Keratinocyte (primary cell): ENCODE measurements at regions not wholly inside any gene's neighbourhood (a gene's known extent, or its start where the extent isn't known, plus 50 kb on each side); places are given as distances from the start of the nearest gene placed in this dataset.

Source experiments
- DNase-seq: peaks from one replicate; pipeline ENCODE4 v3.0.0-alpha.2; 2011; ENCODE audit warnings: low read depth, missing footprints, low spot score
- FAIRE-seq: peaks from 2 replicates; lab custom pipeline; 2011; peaks lifted over from hg19 to GRCh38; lab: Jason Lieb, UNC
- H2AFZ ChIP-seq: 2 replicates; pipeline ENCODE4 v1.6.0; 2012; ENCODE audit warnings: low read length, control low read depth, inconsistent platforms; ENCODE audit not compliant: control insufficient read depth
- H3K27ac ChIP-seq: 2 replicates; pipeline ENCODE4 v1.5.1; 2011; ENCODE audit warnings: low read length; ENCODE audit not compliant: control insufficient read depth, insufficient read depth
- H3K27me3 ChIP-seq: 3 replicates; pipeline ENCODE4 v1.6.0; 2011; ENCODE audit warnings: low read length; ENCODE audit not compliant: control insufficient read depth, insufficient read depth; ENCODE audit errors: extremely low read depth
- H3K36me3 ChIP-seq, 2 experiments: 2 replicates in 1 of 2; 3 replicates in 1 of 2; pipeline ENCODE4 v1.5.1; 2011; ENCODE audit warnings: low read length in 2 of 2, mild to moderate bottlenecking in 1 of 2; ENCODE audit not compliant: control insufficient read depth in 2 of 2, insufficient read depth in 2 of 2; ENCODE audit errors: extremely low read depth in 1 of 2
- H3K4me1 ChIP-seq: 3 replicates; pipeline ENCODE4 v1.5.1; 2011; ENCODE audit warnings: low read length; ENCODE audit not compliant: control insufficient read depth, insufficient read depth; ENCODE audit errors: extremely low read depth
- H3K4me2 ChIP-seq: 3 replicates; pipeline ENCODE4 v1.6.0; 2011; ENCODE audit warnings: low read depth, low read length; ENCODE audit not compliant: control insufficient read depth, insufficient read depth; ENCODE audit errors: extremely low read depth
- H3K4me3 ChIP-seq, 3 experiments: fragments of 200-600 bp in 1 of 3; sonication (generic) in 1 of 3; 2 replicates in 2 of 3; 3 replicates in 1 of 3; pipeline ENCODE4 v1.5.1; 2011 to 2016; ENCODE audit warnings: low read length in 3 of 3, mild to moderate bottlenecking in 3 of 3, control low read depth in 2 of 3, inconsistent platforms in 1 of 3, low read depth in 1 of 3, mixed read lengths in 1 of 3, mixed run types in 1 of 3, moderate library complexity in 1 of 3; ENCODE audit not compliant: control insufficient read depth in 2 of 3, insufficient read depth in 2 of 3; ENCODE audit errors: extremely low read depth in 1 of 3
- H3K79me2 ChIP-seq: 2 replicates; pipeline ENCODE4 v1.6.0; 2012; ENCODE audit warnings: low read length; ENCODE audit not compliant: control insufficient read depth, insufficient read depth
- H3K9ac ChIP-seq: 3 replicates; pipeline ENCODE4 v1.6.0; 2011; ENCODE audit warnings: low read length; ENCODE audit not compliant: control insufficient read depth, insufficient read depth; ENCODE audit errors: extremely low read depth
- H3K9me1 ChIP-seq: 3 replicates; pipeline ENCODE4 v1.6.0; 2011; ENCODE audit warnings: low read length; ENCODE audit not compliant: control insufficient read depth, insufficient read depth; ENCODE audit errors: extremely low read depth
- H3K9me3 ChIP-seq: 2 replicates; pipeline ENCODE4 v1.5.1; 2012; ENCODE audit warnings: low read depth, low read length; ENCODE audit not compliant: control insufficient read depth
- H4K20me1 ChIP-seq: 3 replicates; pipeline ENCODE4 v1.6.0; 2011; ENCODE audit warnings: low read length; ENCODE audit not compliant: control insufficient read depth, insufficient read depth; ENCODE audit errors: extremely low read depth
- EZH2 ChIP-seq: IDR thresholded peaks from one replicate; pipeline ENCODE4 v1.6.1; 2012; ENCODE audit warnings: inconsistent platforms, mild to moderate bottlenecking, low read length, moderate library complexity
- dilution Hi-C: fragments of 300-500 bp; cut with MboI; formaldehyde crosslinking; loops from one replicate; pipeline ENCODE4 v1.7.0; 2020; ENCODE audit warnings: low sequenced_read_pairs; ENCODE audit not compliant: extremely low pct_ligation_motif_present
- TF ChIP-seq, protein P1 (sequence below), 3 experiments: IDR thresholded peaks in 1 of 3; conservative IDR thresholded peaks in 1 of 3; optimal IDR thresholded peaks in 1 of 3; 2 replicates in 2 of 3; 3 replicates in 1 of 3; pipeline versions ENCODE3 to v1.5.1; 2011; ENCODE audit warnings: low read length in 3 of 3, mild to moderate bottlenecking in 3 of 3, moderate library complexity in 2 of 3, control low read depth in 1 of 3, inconsistent platforms in 1 of 3; ENCODE audit not compliant: insufficient read depth in 2 of 3; ENCODE audit errors: extremely low read depth in 1 of 3

- no peaks in the 10 kb centered on the region for H4K20me1 ChIP-seq
- H3K4me2 ChIP-seq, result no peak overlapping the region
- H3K36me3 ChIP-seq, result no peaks in the 10 kb centered on the region
- TF ChIP-seq EZH2, result no peak
- TF ChIP-seq, protein P1, sequence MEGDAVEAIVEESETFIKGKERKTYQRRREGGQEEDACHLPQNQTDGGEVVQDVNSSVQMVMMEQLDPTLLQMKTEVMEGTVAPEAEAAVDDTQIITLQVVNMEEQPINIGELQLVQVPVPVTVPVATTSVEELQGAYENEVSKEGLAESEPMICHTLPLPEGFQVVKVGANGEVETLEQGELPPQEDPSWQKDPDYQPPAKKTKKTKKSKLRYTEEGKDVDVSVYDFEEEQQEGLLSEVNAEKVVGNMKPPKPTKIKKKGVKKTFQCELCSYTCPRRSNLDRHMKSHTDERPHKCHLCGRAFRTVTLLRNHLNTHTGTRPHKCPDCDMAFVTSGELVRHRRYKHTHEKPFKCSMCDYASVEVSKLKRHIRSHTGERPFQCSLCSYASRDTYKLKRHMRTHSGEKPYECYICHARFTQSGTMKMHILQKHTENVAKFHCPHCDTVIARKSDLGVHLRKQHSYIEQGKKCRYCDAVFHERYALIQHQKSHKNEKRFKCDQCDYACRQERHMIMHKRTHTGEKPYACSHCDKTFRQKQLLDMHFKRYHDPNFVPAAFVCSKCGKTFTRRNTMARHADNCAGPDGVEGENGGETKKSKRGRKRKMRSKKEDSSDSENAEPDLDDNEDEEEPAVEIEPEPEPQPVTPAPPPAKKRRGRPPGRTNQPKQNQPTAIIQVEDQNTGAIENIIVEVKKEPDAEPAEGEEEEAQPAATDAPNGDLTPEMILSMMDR (optimal IDR thresholded peaks at IDR 0.05 in 1 of 3, IDR thresholded peaks at IDR 0.05 in 1 of 3, conservative IDR thresholded peaks at IDR 0.05 in 1 of 3; ENCODE audit: extremely low read depth in 1 of 3, insufficient read depth in 2 of 3, low read length in 3 of 3), result no peak
- no peak overlapping the region for H3K27ac ChIP-seq
- no peaks in the 10 kb centered on the region for H3K9me1 ChIP-seq
- no peaks in the 10 kb centered on the region for H3K9me3 ChIP-seq
- no peak for FAIRE-seq
- no peak for DNase-seq
- no peak overlapping the region for H3K4me3 ChIP-seq
- no peaks in the 10 kb centered on the region for H3K4me1 ChIP-seq
- dilution Hi-C loops, result no loop called here
- no peak overlapping the region for H3K9ac ChIP-seq
- no peak overlapping the region for H2AFZ ChIP-seq
- no peaks in the 10 kb centered on the region for H3K27me3 ChIP-seq
- no peaks in the 10 kb centered on the region for H3K79me2 ChIP-seq
Observed at GRCh38 chr9:12253941-12254340, 439.2 kb upstream of the TYRP1 start.

GRCh38 chr9:12266758-12267157 lies 426.4 kb upstream of the TYRP1 start:
- no peak for DNase-seq

More at GRCh38 chr9:12266758-12267157, 426.4 kb upstream of the TYRP1 start:
- no peak for TF ChIP-seq EZH2
- TF ChIP-seq, protein P1 (optimal IDR thresholded peaks at IDR 0.05 in 1 of 3, IDR thresholded peaks at IDR 0.05 in 1 of 3, conservative IDR thresholded peaks at IDR 0.05 in 1 of 3; ENCODE audit: extremely low read depth in 1 of 3, insufficient read depth in 2 of 3, low read length in 3 of 3), result no peak
- Histone ChIP-seq H3K4me1 (no peaks in the 10 kb centered on the region), H4K20me1 (no peaks in the 10 kb centered on the region), H2AFZ (no peak overlapping the region), H3K9ac (no peak overlapping the region), H3K27ac (no peak overlapping the region), H3K4me3 (no peak overlapping the region), H3K36me3 (no peaks in the 10 kb centered on the region), H3K4me2 (no peak overlapping the region), H3K9me3 (no peaks in the 10 kb centered on the region), H3K79me2 (no peaks in the 10 kb centered on the region), H3K9me1 (no peaks in the 10 kb centered on the region), H3K27me3 (no peaks in the 10 kb centered on the region)
- no peak for FAIRE-seq
- dilution Hi-C loops, result no loop called here
